Endothelial cell of umbilical vein (primary cell): ENCODE measurements at regions not wholly inside any gene's neighbourhood (a gene's known extent, or its start where the extent isn't known, plus 50 kb on each side); places are given as distances from the start of the nearest gene placed in this dataset.

ENCODE experiments used
- BruUV-seq: library from RNA; stranded (reverse); fragments of 400-500 nt; replicated peaks from 2 replicates; lab custom pipeline; 2021; lab: Mats Ljungman, UMichigan
- CTCF ChIA-PET: fragments of 300-600, 350-600 bp; sonication (Branson Sonifier 250); formaldehyde crosslinking; loops from one replicate; lab custom pipeline; 2021; ENCODE audit warnings: antibody characterized with exemption, inconsistent platforms; lab: Charles Lee
- POLR2A ChIA-PET: fragments of 300-600, 350-600 bp; sonication (Branson Sonifier 250); formaldehyde crosslinking; loops from one replicate; lab custom pipeline; 2021; ENCODE audit warnings: antibody characterized with exemption, inconsistent platforms; lab: Charles Lee
- DNase-seq: peaks from one replicate; pipeline ENCODE4 v3.0.0-alpha.2; 2011; ENCODE audit warnings: low read depth, low spot score
- FAIRE-seq: peaks from 2 replicates; lab custom pipeline; 2011; peaks lifted over from hg19 to GRCh38; lab: Jason Lieb, UNC
- H2AFZ ChIP-seq: 2 replicates; pipeline ENCODE4 v1.6.0; 2012; ENCODE audit warnings: low read depth, low read length, control low read depth, inconsistent platforms
- H3K27ac ChIP-seq: 2 replicates; pipeline ENCODE4 v1.5.1; 2011; ENCODE audit warnings: low read depth, mild to moderate bottlenecking, control low read depth, low read length, moderate library complexity; ENCODE audit not compliant: insufficient read depth
- H3K27me3 ChIP-seq, 2 experiments: 2 replicates each; pipeline versions ENCODE4 v1.6.0 to v1.6.1; 2011; ENCODE audit warnings: low read length in 2 of 2, mixed read lengths in 1 of 2; ENCODE audit not compliant: control insufficient read depth in 2 of 2, insufficient read depth in 2 of 2
- H3K36me3 ChIP-seq, 2 experiments: 2 replicates in 1 of 2; 3 replicates in 1 of 2; pipeline ENCODE4 v1.5.1; 2011; ENCODE audit warnings: low read length in 2 of 2, mild to moderate bottlenecking in 1 of 2, moderate library complexity in 1 of 2; ENCODE audit not compliant: control insufficient read depth in 2 of 2, insufficient read depth in 2 of 2; ENCODE audit errors: extremely low read depth in 1 of 2
- H3K4me1 ChIP-seq: 3 replicates; pipeline ENCODE4 v1.5.1; 2011; ENCODE audit warnings: mild to moderate bottlenecking, low read length; ENCODE audit not compliant: control insufficient read depth, insufficient read depth; ENCODE audit errors: extremely low read depth
- H3K4me2 ChIP-seq: 2 replicates; pipeline ENCODE4 v1.6.1; 2011; ENCODE audit warnings: low read length, control low read depth, mixed read lengths; ENCODE audit not compliant: insufficient read depth
- H3K4me3 ChIP-seq, 3 experiments: fragments of 200-600 bp in 1 of 3; sonication (generic), shearing (Covaris generic) in 1 of 3; replicated peaks in 1 of 3; 2 replicates each; pipeline ENCODE4 v1.5.1; 2011 to 2016; ENCODE audit warnings: control low read depth in 3 of 3, low read length in 3 of 3, mild to moderate bottlenecking in 2 of 3, inconsistent platforms in 1 of 3, low read depth in 1 of 3, moderate library complexity in 1 of 3; ENCODE audit not compliant: insufficient read depth in 1 of 3
- H3K79me2 ChIP-seq: 2 replicates; pipeline ENCODE4 v1.6.0; 2012; ENCODE audit warnings: low read length, inconsistent platforms; ENCODE audit not compliant: control insufficient read depth, insufficient read depth
- H3K9ac ChIP-seq: replicated peaks from 2 replicates; pipeline ENCODE3; 2011; ENCODE audit warnings: low read length, control low read depth; ENCODE audit not compliant: insufficient read depth; ENCODE audit errors: extremely low read depth
- H3K9me1 ChIP-seq: replicated peaks from 3 replicates; pipeline ENCODE4 v1.6.0; 2011; ENCODE audit warnings: mild to moderate bottlenecking, low read length; ENCODE audit not compliant: control insufficient read depth, insufficient read depth; ENCODE audit errors: extremely low read depth
- H3K9me3 ChIP-seq: replicated peaks from 2 replicates; pipeline ENCODE4 v1.5.1; 2012; ENCODE audit warnings: low read length, inconsistent platforms; ENCODE audit not compliant: control insufficient read depth, insufficient read depth
- H4K20me1 ChIP-seq: replicated peaks from 2 replicates; pipeline ENCODE3; 2011; ENCODE audit warnings: mild to moderate bottlenecking, low read length; ENCODE audit not compliant: control insufficient read depth, insufficient read depth; ENCODE audit errors: extremely low read depth
- EZH2 ChIP-seq: IDR thresholded peaks from 2 replicates; pipeline ENCODE4 v1.6.1; 2012; ENCODE audit warnings: borderline replicate concordance, low read depth, mild to moderate bottlenecking, moderate library complexity, low read length, inconsistent platforms; ENCODE audit not compliant: severe bottlenecking
- FOS ChIP-seq: IDR thresholded peaks from 2 replicates; pipeline ENCODE4 v1.6.1; 2011; ENCODE audit warnings: mild to moderate bottlenecking, low read length, moderate library complexity, borderline replicate concordance; ENCODE audit not compliant: insufficient read depth
- JUN ChIP-seq: IDR thresholded peaks from 2 replicates; pipeline ENCODE4 v1.6.1; 2011; ENCODE audit warnings: borderline replicate concordance, low read depth; ENCODE audit not compliant: insufficient read length, insufficient read depth
- MYC ChIP-seq: IDR thresholded peaks from one replicate; pipeline ENCODE4 v1.6.1; 2011; ENCODE audit warnings: mild to moderate bottlenecking, low read depth, low read length
- POLR2A ChIP-seq: IDR thresholded peaks from 2 replicates; pipeline ENCODE4 v1.6.1; 2012; ENCODE audit warnings: low read depth, mild to moderate bottlenecking, control low read depth, low read length
- POLR2AphosphoS5 ChIP-seq: IDR thresholded peaks from 2 replicates; pipeline ENCODE4 v1.6.1; 2012; ENCODE audit warnings: low read depth, mild to moderate bottlenecking, control low read depth, low read length, moderate library complexity; ENCODE audit not compliant: insufficient read depth
- dilution Hi-C: fragments of 300-500 bp; cut with MboI; formaldehyde crosslinking; loops from one replicate; pipeline ENCODE4 v1.15.0; 2019; ENCODE audit warnings: low sequenced_read_pairs; ENCODE audit not compliant: extremely low pct_ligation_motif_present
- intact Hi-C: fragments of 100-400 bp; cut with micrococcal nuclease; formaldehyde crosslinking; loops from one replicate; pipeline ENCODE4 v1.10.0; 2022
- TF ChIP-seq, protein P1 (sequence below), 2 donors: IDR thresholded peaks; 1 replicate in 1 of 2; 2 replicates in 1 of 2; pipeline ENCODE4 v1.5.1; 2011; ENCODE audit warnings: low read length in 2 of 2, mild to moderate bottlenecking in 2 of 2, moderate library complexity in 2 of 2, control low read depth in 1 of 2, inconsistent platforms in 1 of 2, low read depth in 1 of 2; ENCODE audit not compliant: insufficient read depth in 1 of 2; ENCODE audit errors: extremely low read depth in 1 of 2
- TF ChIP-seq, protein P2 (sequence below): IDR thresholded peaks from 2 replicates; pipeline ENCODE4 v1.6.1; 2011; ENCODE audit not compliant: insufficient read depth, insufficient read length

DNA sequence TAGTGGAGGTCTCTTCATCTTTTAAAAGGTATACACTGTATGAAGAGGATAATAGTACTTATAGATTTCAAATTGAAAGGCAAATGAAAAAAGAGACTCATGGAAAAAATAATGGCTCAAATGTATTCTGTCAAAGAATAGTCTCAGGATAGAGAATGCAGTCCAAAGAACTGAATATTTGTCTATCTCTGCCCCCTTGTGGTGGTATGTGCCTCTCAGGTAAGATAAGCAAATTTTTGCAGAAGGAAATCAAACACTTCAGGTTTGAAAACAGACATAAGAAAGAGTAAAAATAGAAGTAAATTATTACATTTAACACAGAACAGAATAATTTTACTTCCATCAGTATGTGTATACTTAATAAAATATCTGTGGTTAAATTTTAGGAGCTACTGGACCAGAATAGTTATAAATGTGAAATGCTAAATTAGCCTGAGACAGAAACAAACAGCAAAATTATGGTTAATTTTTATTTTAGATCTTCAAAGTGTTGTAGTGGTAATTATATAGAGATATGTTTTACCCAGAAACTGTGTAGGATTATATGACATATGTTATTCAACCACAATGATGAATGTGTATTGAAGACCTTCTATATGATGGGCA is 164.4 kb upstream of the PALMD start:
- ChIA-PET POLR2A (no interaction called here), CTCF (interaction anchor here (0.6 to 4.1 kb wide), 41 partner anchors 9 to 1729 kb away, joined by 3 to 47 read pairs (median 4); partner anchors contain the start of gene PALMD)
- Histone ChIP-seq H3K4me3 (no peak overlapping the region), H3K9me1 (no peaks in the 10 kb centered on the region), H3K4me1 (no peaks in the 10 kb centered on the region), H4K20me1 (no peaks in the 10 kb centered on the region), H3K36me3 (no peaks in the 10 kb centered on the region), H3K27ac (no peak overlapping the region), H3K79me2 (no peaks in the 10 kb centered on the region), H3K9ac (no peak overlapping the region), H3K9me3 (no peaks in the 10 kb centered on the region), H2AFZ (no peak overlapping the region), H3K27me3 (no peaks in the 10 kb centered on the region), H3K4me2 (no peak overlapping the region)
- BruUV-seq = no TSS peak
- dilution Hi-C loops (no loop called here), intact Hi-C loops (loop anchor here (1.0 to 5.0 kb wide), 8 partner anchors 74 to 687 kb away; partner anchors contain the start of gene PALMD)
- DNase-seq (peak; percentile 75), FAIRE-seq (peak; percentile 90)
- no peak for TF ChIP-seq MYC
- TF ChIP-seq, protein P1, sequence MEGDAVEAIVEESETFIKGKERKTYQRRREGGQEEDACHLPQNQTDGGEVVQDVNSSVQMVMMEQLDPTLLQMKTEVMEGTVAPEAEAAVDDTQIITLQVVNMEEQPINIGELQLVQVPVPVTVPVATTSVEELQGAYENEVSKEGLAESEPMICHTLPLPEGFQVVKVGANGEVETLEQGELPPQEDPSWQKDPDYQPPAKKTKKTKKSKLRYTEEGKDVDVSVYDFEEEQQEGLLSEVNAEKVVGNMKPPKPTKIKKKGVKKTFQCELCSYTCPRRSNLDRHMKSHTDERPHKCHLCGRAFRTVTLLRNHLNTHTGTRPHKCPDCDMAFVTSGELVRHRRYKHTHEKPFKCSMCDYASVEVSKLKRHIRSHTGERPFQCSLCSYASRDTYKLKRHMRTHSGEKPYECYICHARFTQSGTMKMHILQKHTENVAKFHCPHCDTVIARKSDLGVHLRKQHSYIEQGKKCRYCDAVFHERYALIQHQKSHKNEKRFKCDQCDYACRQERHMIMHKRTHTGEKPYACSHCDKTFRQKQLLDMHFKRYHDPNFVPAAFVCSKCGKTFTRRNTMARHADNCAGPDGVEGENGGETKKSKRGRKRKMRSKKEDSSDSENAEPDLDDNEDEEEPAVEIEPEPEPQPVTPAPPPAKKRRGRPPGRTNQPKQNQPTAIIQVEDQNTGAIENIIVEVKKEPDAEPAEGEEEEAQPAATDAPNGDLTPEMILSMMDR (IDR thresholded peaks at IDR 0.05; ENCODE audit: extremely low read depth in 1 of 2, insufficient read depth in 1 of 2, low read depth in 1 of 2, low read length in 2 of 2) = peak; percentile 51 to 52

DNA sequence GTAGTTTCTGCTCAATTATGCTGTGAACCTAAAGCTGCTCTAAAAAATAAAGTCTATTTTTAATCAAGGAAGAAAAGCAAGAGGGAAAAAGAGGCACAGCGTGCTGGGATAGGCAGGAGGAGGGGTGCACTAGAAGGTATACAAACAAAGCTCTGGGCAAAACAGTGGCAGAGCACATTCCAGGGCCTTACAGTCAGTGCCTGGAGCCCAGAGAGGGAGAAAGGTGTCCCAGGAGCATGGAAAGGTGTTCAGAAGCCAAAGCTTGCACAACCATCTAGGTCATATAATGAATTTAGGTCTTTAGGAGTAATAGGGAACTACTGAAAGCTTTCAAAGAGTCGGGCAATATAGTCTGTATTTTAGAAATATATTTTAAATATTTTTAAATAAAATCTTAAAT is 163.6 kb upstream of the PALMD start:
- no peak for DNase-seq
- H3K9me1 ChIP-seq = no peaks in the 10 kb centered on the region
- no peaks in the 10 kb centered on the region for H3K27me3 ChIP-seq
- H3K27ac ChIP-seq = no peak overlapping the region
- no peaks in the 10 kb centered on the region for H3K4me1 ChIP-seq
- FAIRE-seq = no peak
- no peaks in the 10 kb centered on the region for H3K79me2 ChIP-seq
- no peak overlapping the region for H3K4me3 ChIP-seq
- ChIA-PET CTCF (interaction anchor here (0.6 to 4.1 kb wide), 28 partner anchors 10 to 733 kb away, joined by 3 to 47 read pairs (median 5); partner anchors contain the start of gene PALMD), POLR2A (interaction anchor here (0.5 kb wide), 1 partner anchor 163 kb away, joined by 3 read pairs; the partner anchor contains the start of gene PALMD)
- intact Hi-C loops (loop anchor here (2.0 to 5.0 kb wide), 2 partner anchors 75 to 109 kb away; no protein-coding TSS in a partner anchor), dilution Hi-C loops (no loop called here)
- no peak overlapping the region for H3K9ac ChIP-seq
- H2AFZ ChIP-seq = peak overlapping the region; percentile 54
- H3K4me2 ChIP-seq = no peak overlapping the region
- no peaks in the 10 kb centered on the region for H3K9me3 ChIP-seq
- no peak for TF ChIP-seq POLR2A
- TF ChIP-seq, protein P2, sequence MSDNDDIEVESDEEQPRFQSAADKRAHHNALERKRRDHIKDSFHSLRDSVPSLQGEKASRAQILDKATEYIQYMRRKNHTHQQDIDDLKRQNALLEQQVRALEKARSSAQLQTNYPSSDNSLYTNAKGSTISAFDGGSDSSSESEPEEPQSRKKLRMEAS = no peak
- no peak for TF ChIP-seq FOS
- TF ChIP-seq JUN = no peak
- TF ChIP-seq EZH2 = no peak
- no peak for TF ChIP-seq POLR2AphosphoS5
- H3K36me3 ChIP-seq = no peaks in the 10 kb centered on the region
- no TSS peak for BruUV-seq
- H4K20me1 ChIP-seq = no peaks in the 10 kb centered on the region
